ENCODE measurements at regions not wholly inside any gene's neighbourhood (a gene's known extent, or its start where the extent isn't known, plus 50 kb on each side); places are given as distances from the start of the nearest gene placed in this dataset.

DNA sequence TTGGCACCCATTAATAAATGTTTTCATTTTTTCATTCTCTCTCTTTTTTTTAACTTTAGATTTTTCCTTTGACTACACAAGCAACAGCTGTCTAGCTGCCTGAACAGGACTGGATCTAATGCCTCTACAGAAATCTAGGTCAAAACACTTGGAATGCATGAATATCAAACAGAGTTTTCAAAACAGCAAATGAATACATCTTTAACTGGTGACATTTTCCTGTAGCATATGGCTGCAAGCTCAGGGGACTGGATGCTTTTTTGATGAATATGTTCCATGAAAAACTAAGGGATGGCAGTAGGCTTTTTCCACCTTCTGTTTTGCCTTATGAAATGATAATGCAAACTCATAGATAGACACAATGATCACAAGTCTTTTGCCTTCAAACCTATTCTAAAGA lies 661.7 kb downstream of the MCTP2 start:
- TF ChIP-seq ARNTL (CRISPR knock-in tag; IDR thresholded peaks at IDR 0.05; ENCODE audit: borderline replicate concordance, low read depth) (no peak), SNAI2 (CRISPR knock-in tag; IDR thresholded peaks at IDR 0.05) (no peak), TCF4 (CRISPR knock-in tag; IDR thresholded peaks at IDR 0.05; ENCODE audit: borderline replicate concordance) (no peak), ZNF565 (CRISPR knock-in tag; conservative IDR thresholded peaks at IDR 0.05; ENCODE audit: low read depth) (no peak), PPARA (CRISPR knock-in tag; IDR thresholded peaks at IDR 0.05; ENCODE audit: borderline replicate concordance) (no peak), BACH2 (CRISPR knock-in tag; IDR thresholded peaks at IDR 0.05; ENCODE audit: borderline replicate concordance) (no peak), ZFP3 (CRISPR knock-in tag; IDR thresholded peaks at IDR 0.05) (no peak), ISL1 (CRISPR knock-in tag; IDR thresholded peaks at IDR 0.05) (no peak)
- TF ChIP-seq, protein P1, sequence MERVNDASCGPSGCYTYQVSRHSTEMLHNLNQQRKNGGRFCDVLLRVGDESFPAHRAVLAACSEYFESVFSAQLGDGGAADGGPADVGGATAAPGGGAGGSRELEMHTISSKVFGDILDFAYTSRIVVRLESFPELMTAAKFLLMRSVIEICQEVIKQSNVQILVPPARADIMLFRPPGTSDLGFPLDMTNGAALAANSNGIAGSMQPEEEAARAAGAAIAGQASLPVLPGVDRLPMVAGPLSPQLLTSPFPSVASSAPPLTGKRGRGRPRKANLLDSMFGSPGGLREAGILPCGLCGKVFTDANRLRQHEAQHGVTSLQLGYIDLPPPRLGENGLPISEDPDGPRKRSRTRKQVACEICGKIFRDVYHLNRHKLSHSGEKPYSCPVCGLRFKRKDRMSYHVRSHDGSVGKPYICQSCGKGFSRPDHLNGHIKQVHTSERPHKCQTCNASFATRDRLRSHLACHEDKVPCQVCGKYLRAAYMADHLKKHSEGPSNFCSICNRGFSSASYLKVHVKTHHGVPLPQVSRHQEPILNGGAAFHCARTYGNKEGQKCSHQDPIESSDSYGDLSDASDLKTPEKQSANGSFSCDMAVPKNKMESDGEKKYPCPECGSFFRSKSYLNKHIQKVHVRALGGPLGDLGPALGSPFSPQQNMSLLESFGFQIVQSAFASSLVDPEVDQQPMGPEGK (CRISPR knock-in tag; IDR thresholded peaks at IDR 0.05; ENCODE audit: borderline replicate concordance): no peak
- TF ChIP-seq, protein P2, sequence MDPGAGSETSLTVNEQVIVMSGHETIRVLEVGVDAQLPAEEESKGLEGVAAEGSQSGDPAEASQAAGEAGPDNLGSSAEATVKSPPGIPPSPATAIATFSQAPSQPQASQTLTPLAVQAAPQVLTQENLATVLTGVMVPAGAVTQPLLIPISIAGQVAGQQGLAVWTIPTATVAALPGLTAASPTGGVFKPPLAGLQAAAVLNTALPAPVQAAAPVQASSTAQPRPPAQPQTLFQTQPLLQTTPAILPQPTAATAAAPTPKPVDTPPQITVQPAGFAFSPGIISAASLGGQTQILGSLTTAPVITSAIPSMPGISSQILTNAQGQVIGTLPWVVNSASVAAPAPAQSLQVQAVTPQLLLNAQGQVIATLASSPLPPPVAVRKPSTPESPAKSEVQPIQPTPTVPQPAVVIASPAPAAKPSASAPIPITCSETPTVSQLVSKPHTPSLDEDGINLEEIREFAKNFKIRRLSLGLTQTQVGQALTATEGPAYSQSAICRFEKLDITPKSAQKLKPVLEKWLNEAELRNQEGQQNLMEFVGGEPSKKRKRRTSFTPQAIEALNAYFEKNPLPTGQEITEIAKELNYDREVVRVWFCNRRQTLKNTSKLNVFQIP (CRISPR knock-in tag; IDR thresholded peaks at IDR 0.05; ENCODE audit: borderline replicate concordance, low read depth): no peak
- TF ChIP-seq, protein P3, sequence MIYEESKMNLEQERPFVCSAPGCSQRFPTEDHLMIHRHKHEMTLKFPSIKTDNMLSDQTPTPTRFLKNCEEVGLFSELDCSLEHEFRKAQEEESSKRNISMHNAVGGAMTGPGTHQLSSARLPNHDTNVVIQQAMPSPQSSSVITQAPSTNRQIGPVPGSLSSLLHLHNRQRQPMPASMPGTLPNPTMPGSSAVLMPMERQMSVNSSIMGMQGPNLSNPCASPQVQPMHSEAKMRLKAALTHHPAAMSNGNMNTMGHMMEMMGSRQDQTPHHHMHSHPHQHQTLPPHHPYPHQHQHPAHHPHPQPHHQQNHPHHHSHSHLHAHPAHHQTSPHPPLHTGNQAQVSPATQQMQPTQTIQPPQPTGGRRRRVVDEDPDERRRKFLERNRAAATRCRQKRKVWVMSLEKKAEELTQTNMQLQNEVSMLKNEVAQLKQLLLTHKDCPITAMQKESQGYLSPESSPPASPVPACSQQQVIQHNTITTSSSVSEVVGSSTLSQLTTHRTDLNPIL (CRISPR knock-in tag; IDR thresholded peaks at IDR 0.05; ENCODE audit: low read depth): no peak

Measured in SK-N-SH treated with all-trans-retinoic acid at 6 μM for 48 hours (cell line).